HG03432 (cell line): ENCODE measurements at regions not wholly inside any gene's neighbourhood (a gene's known extent, or its start where the extent isn't known, plus 50 kb on each side); places are given as distances from the start of the nearest gene placed in this dataset.

Experiments used
- ATAC-seq: cut with Tn5 transposase; IDR thresholded peaks from one replicate; pipeline ENCODE4 v1.9.1; 2021; ENCODE audit warnings: mild to moderate bottlenecking, moderate library complexity; ENCODE audit not compliant: unreplicated experiment

- ATAC-seq, result no peak
Measured at GRCh38 chr2:120683701-120684100, 52.0 kb upstream of the GLI2 start.

GRCh38 chr2:120684289-120685065, 51.2 kb upstream of the GLI2 start:
- ATAC-seq, result no peak

- ATAC-seq, result no peak
Measured at GRCh38 chr2:120685066-120685973, 50.3 kb upstream of the GLI2 start.
